Endothelial cell of umbilical vein (primary cell): ENCODE measurements at regions not wholly inside any gene's neighbourhood (a gene's known extent, or its start where the extent isn't known, plus 50 kb on each side); places are given as distances from the start of the nearest gene placed in this dataset.

Experiments used
- BruUV-seq: library from RNA; stranded (reverse); fragments of 400-500 nt; replicated peaks from 2 replicates; lab custom pipeline; 2021; lab: Mats Ljungman, UMichigan
- CTCF ChIA-PET: fragments of 300-600, 350-600 bp; sonication (Branson Sonifier 250); formaldehyde crosslinking; loops from one replicate; lab custom pipeline; 2021; ENCODE audit warnings: antibody characterized with exemption, inconsistent platforms; lab: Charles Lee
- POLR2A ChIA-PET: fragments of 300-600, 350-600 bp; sonication (Branson Sonifier 250); formaldehyde crosslinking; loops from one replicate; lab custom pipeline; 2021; ENCODE audit warnings: antibody characterized with exemption, inconsistent platforms; lab: Charles Lee
- DNase-seq: peaks from one replicate; pipeline ENCODE4 v3.0.0-alpha.2; 2011; ENCODE audit warnings: low read depth, low spot score
- FAIRE-seq: peaks from 2 replicates; lab custom pipeline; 2011; peaks lifted over from hg19 to GRCh38; lab: Jason Lieb, UNC
- H2AFZ ChIP-seq: 2 replicates; pipeline ENCODE4 v1.6.0; 2012; ENCODE audit warnings: low read depth, low read length, control low read depth, inconsistent platforms
- H3K27ac ChIP-seq: 2 replicates; pipeline ENCODE4 v1.5.1; 2011; ENCODE audit warnings: low read depth, mild to moderate bottlenecking, control low read depth, low read length, moderate library complexity; ENCODE audit not compliant: insufficient read depth
- H3K27me3 ChIP-seq, 2 experiments: 2 replicates each; pipeline versions ENCODE4 v1.6.0 to v1.6.1; 2011; ENCODE audit warnings: low read length in 2 of 2, mixed read lengths in 1 of 2; ENCODE audit not compliant: control insufficient read depth in 2 of 2, insufficient read depth in 2 of 2
- H3K36me3 ChIP-seq, 2 experiments: 2 replicates in 1 of 2; 3 replicates in 1 of 2; pipeline ENCODE4 v1.5.1; 2011; ENCODE audit warnings: low read length in 2 of 2, mild to moderate bottlenecking in 1 of 2, moderate library complexity in 1 of 2; ENCODE audit not compliant: control insufficient read depth in 2 of 2, insufficient read depth in 2 of 2; ENCODE audit errors: extremely low read depth in 1 of 2
- H3K4me1 ChIP-seq: 3 replicates; pipeline ENCODE4 v1.5.1; 2011; ENCODE audit warnings: mild to moderate bottlenecking, low read length; ENCODE audit not compliant: control insufficient read depth, insufficient read depth; ENCODE audit errors: extremely low read depth
- H3K4me2 ChIP-seq: 2 replicates; pipeline ENCODE4 v1.6.1; 2011; ENCODE audit warnings: low read length, control low read depth, mixed read lengths; ENCODE audit not compliant: insufficient read depth
- H3K4me3 ChIP-seq, 3 experiments: fragments of 200-600 bp in 1 of 3; sonication (generic), shearing (Covaris generic) in 1 of 3; replicated peaks in 1 of 3; 2 replicates each; pipeline ENCODE4 v1.5.1; 2011 to 2016; ENCODE audit warnings: control low read depth in 3 of 3, low read length in 3 of 3, mild to moderate bottlenecking in 2 of 3, inconsistent platforms in 1 of 3, low read depth in 1 of 3, moderate library complexity in 1 of 3; ENCODE audit not compliant: insufficient read depth in 1 of 3
- H3K79me2 ChIP-seq: 2 replicates; pipeline ENCODE4 v1.6.0; 2012; ENCODE audit warnings: low read length, inconsistent platforms; ENCODE audit not compliant: control insufficient read depth, insufficient read depth
- H3K9ac ChIP-seq: replicated peaks from 2 replicates; pipeline ENCODE3; 2011; ENCODE audit warnings: low read length, control low read depth; ENCODE audit not compliant: insufficient read depth; ENCODE audit errors: extremely low read depth
- H3K9me1 ChIP-seq: replicated peaks from 3 replicates; pipeline ENCODE4 v1.6.0; 2011; ENCODE audit warnings: mild to moderate bottlenecking, low read length; ENCODE audit not compliant: control insufficient read depth, insufficient read depth; ENCODE audit errors: extremely low read depth
- H3K9me3 ChIP-seq: replicated peaks from 2 replicates; pipeline ENCODE4 v1.5.1; 2012; ENCODE audit warnings: low read length, inconsistent platforms; ENCODE audit not compliant: control insufficient read depth, insufficient read depth
- H4K20me1 ChIP-seq: replicated peaks from 2 replicates; pipeline ENCODE3; 2011; ENCODE audit warnings: mild to moderate bottlenecking, low read length; ENCODE audit not compliant: control insufficient read depth, insufficient read depth; ENCODE audit errors: extremely low read depth
- CTCF ChIP-seq, 2 donors: IDR thresholded peaks; 1 replicate in 1 of 2; 2 replicates in 1 of 2; pipeline ENCODE4 v1.5.1; 2011; ENCODE audit warnings: low read length in 2 of 2, mild to moderate bottlenecking in 2 of 2, moderate library complexity in 2 of 2, control low read depth in 1 of 2, inconsistent platforms in 1 of 2, low read depth in 1 of 2; ENCODE audit not compliant: insufficient read depth in 1 of 2; ENCODE audit errors: extremely low read depth in 1 of 2
- FOS ChIP-seq: IDR thresholded peaks from 2 replicates; pipeline ENCODE4 v1.6.1; 2011; ENCODE audit warnings: mild to moderate bottlenecking, low read length, moderate library complexity, borderline replicate concordance; ENCODE audit not compliant: insufficient read depth
- JUN ChIP-seq: IDR thresholded peaks from 2 replicates; pipeline ENCODE4 v1.6.1; 2011; ENCODE audit warnings: borderline replicate concordance, low read depth; ENCODE audit not compliant: insufficient read length, insufficient read depth
- dilution Hi-C: fragments of 300-500 bp; cut with MboI; formaldehyde crosslinking; loops from one replicate; pipeline ENCODE4 v1.15.0; 2019; ENCODE audit warnings: low sequenced_read_pairs; ENCODE audit not compliant: extremely low pct_ligation_motif_present
- intact Hi-C: fragments of 100-400 bp; cut with micrococcal nuclease; formaldehyde crosslinking; loops from one replicate; pipeline ENCODE4 v1.10.0; 2022

- CTCF ChIA-PET: no interaction called here
Observed at GRCh38 chr13:74741732-74742131, 607.5 kb upstream of the KLF12 start.

More at GRCh38 chr13:74741732-74742131, 607.5 kb upstream of the KLF12 start:
- BruUV-seq: no TSS peak
- no peak overlapping the region for H3K4me3 ChIP-seq
- H2AFZ ChIP-seq: no peak overlapping the region
- dilution Hi-C loops (no loop called here), intact Hi-C loops (no loop called here)
- DNase-seq (no peak), FAIRE-seq (no peak)
- H3K4me1 ChIP-seq: no peaks in the 10 kb centered on the region
- H3K27ac ChIP-seq: no peak overlapping the region
- no peaks in the 10 kb centered on the region for H3K9me1 ChIP-seq
- H3K36me3 ChIP-seq: no peaks in the 10 kb centered on the region
- H3K9ac ChIP-seq: no peak overlapping the region
- POLR2A ChIA-PET: no interaction called here
- H3K4me2 ChIP-seq: no peak overlapping the region
- TF ChIP-seq CTCF (IDR thresholded peaks at IDR 0.05; ENCODE audit: extremely low read depth in 1 of 2, insufficient read depth in 1 of 2, low read depth in 1 of 2, low read length in 2 of 2) (no peak), JUN (no peak), FOS (no peak)
- H3K9me3 ChIP-seq: no peaks in the 10 kb centered on the region
- H3K79me2 ChIP-seq: no peaks in the 10 kb centered on the region
- H4K20me1 ChIP-seq: no peaks in the 10 kb centered on the region
- no peaks in the 10 kb centered on the region for H3K27me3 ChIP-seq
